H9 (cell line): ENCODE measurements at regions not wholly inside any gene's neighbourhood (a gene's known extent, or its start where the extent isn't known, plus 50 kb on each side); places are given as distances from the start of the nearest gene placed in this dataset.

Experiments used
- DNase-seq: peaks from one replicate; pipeline ENCODE4 v3.0.0-alpha.2; 2017
- H2AFZ ChIP-seq: one replicate; pipeline ENCODE4 v1.6.1; 2013; ENCODE audit warnings: mild to moderate bottlenecking, low read length, control low read depth, moderate library complexity
- H2AK5ac ChIP-seq: 2 replicates; pipeline ENCODE4 v1.6.1; 2013; ENCODE audit warnings: low read length, control low read depth, mixed read lengths; ENCODE audit not compliant: insufficient read length
- H2BK120ac ChIP-seq: one replicate; pipeline ENCODE4 v1.6.1; 2013; ENCODE audit warnings: low read depth, mild to moderate bottlenecking, low read length, control low read depth, inconsistent platforms; ENCODE audit not compliant: poor library complexity, severe bottlenecking
- H2BK12ac ChIP-seq: 2 replicates; pipeline ENCODE4 v1.6.1; 2013; ENCODE audit warnings: low read length, control low read depth, mixed read lengths, low read depth; ENCODE audit not compliant: insufficient read length
- H2BK15ac ChIP-seq: 2 replicates; pipeline ENCODE4 v1.6.1; 2013; ENCODE audit warnings: low read depth, low read length, control low read depth
- H2BK20ac ChIP-seq: one replicate; pipeline ENCODE4 v1.6.1; 2013; ENCODE audit warnings: low read depth, mild to moderate bottlenecking, low read length, control low read depth, inconsistent platforms; ENCODE audit not compliant: poor library complexity, severe bottlenecking
- H2BK5ac ChIP-seq: 2 replicates; pipeline ENCODE4 v1.6.1; 2013; ENCODE audit warnings: low read length, control low read depth, mixed read lengths; ENCODE audit not compliant: insufficient read length
- H3K14ac ChIP-seq: 2 replicates; pipeline ENCODE4 v1.6.1; 2013; ENCODE audit warnings: low read length, control low read depth; ENCODE audit not compliant: insufficient read depth
- H3K18ac ChIP-seq: 2 replicates; pipeline ENCODE4 v1.6.1; 2013; ENCODE audit warnings: low read depth, mild to moderate bottlenecking, mixed read lengths, low read length, control low read depth; ENCODE audit not compliant: insufficient read length
- H3K23ac ChIP-seq: 2 replicates; pipeline ENCODE4 v1.6.1; 2013; ENCODE audit warnings: low read length, control low read depth, mixed read lengths, low read depth; ENCODE audit not compliant: insufficient read length
- H3K23me2 ChIP-seq: 2 replicates; pipeline ENCODE4 v1.6.1; 2013; ENCODE audit warnings: low read depth, mild to moderate bottlenecking, mixed read lengths, low read length, control low read depth; ENCODE audit not compliant: insufficient read length, poor library complexity, severe bottlenecking
- H3K27ac ChIP-seq: 2 replicates; pipeline ENCODE4 v1.5.1; 2013; ENCODE audit warnings: low read length, control low read depth, mixed read lengths, low read depth; ENCODE audit not compliant: insufficient read length
- H3K27me3 ChIP-seq: 2 replicates; pipeline ENCODE4 v1.6.1; 2013; ENCODE audit warnings: low read length, control low read depth, inconsistent platforms; ENCODE audit not compliant: insufficient read depth
- H3K4ac ChIP-seq: 2 replicates; pipeline ENCODE4 v1.6.1; 2013; ENCODE audit warnings: low read depth, mild to moderate bottlenecking, control low read depth, inconsistent platforms, low read length, moderate library complexity
- H3K4me1 ChIP-seq: 2 replicates; pipeline ENCODE4 v1.6.1; 2013; ENCODE audit warnings: low read length, control low read depth, inconsistent platforms; ENCODE audit not compliant: insufficient read depth
- H3K4me2 ChIP-seq: 2 replicates; pipeline ENCODE4 v1.6.1; 2013; ENCODE audit warnings: low read length, control low read depth, mixed read lengths; ENCODE audit not compliant: insufficient read length, insufficient read depth
- H3K56ac ChIP-seq: 2 replicates; pipeline ENCODE4 v1.6.1; 2013; ENCODE audit warnings: low read depth, mild to moderate bottlenecking, mixed read lengths, low read length, control low read depth; ENCODE audit not compliant: insufficient read length
- H3K79me1 ChIP-seq: 2 replicates; pipeline ENCODE4 v1.6.1; 2013; ENCODE audit warnings: low read depth, mild to moderate bottlenecking, moderate library complexity, low read length, control low read depth, inconsistent platforms; ENCODE audit not compliant: insufficient read depth, poor library complexity, severe bottlenecking
- H3K79me2 ChIP-seq: 2 replicates; pipeline ENCODE4 v1.6.1; 2013; ENCODE audit warnings: low read length, control low read depth, inconsistent platforms; ENCODE audit not compliant: insufficient read depth
- H3K9ac ChIP-seq: 2 replicates; pipeline ENCODE4 v1.6.1; 2013; ENCODE audit warnings: low read length, control low read depth, mixed read lengths; ENCODE audit not compliant: insufficient read length; ENCODE audit errors: extremely low read depth
- H3K9me3 ChIP-seq: one replicate; pipeline ENCODE4 v1.6.1; 2013; ENCODE audit warnings: low read depth, low read length, inconsistent platforms; ENCODE audit not compliant: control insufficient read depth
- H3T11ph ChIP-seq: one replicate; pipeline ENCODE4 v1.6.1; 2013; ENCODE audit warnings: mild to moderate bottlenecking, low read length, control low read depth, inconsistent platforms
- H4K20me1 ChIP-seq: one replicate; pipeline ENCODE4 v1.6.1; 2013; ENCODE audit not compliant: control insufficient read depth, insufficient read length, insufficient read depth
- H4K5ac ChIP-seq: 2 replicates; pipeline ENCODE4 v1.6.1; 2013; ENCODE audit warnings: low read depth, mild to moderate bottlenecking, mixed read lengths, low read length, control low read depth; ENCODE audit not compliant: insufficient read length
- H4K8ac ChIP-seq: replicated peaks from 2 replicates; pipeline ENCODE4 v1.6.1; 2013; ENCODE audit warnings: low read length, control low read depth, mixed read lengths, low read depth; ENCODE audit not compliant: insufficient read length
- H4K91ac ChIP-seq: 2 replicates; pipeline ENCODE4 v1.6.1; 2013; ENCODE audit warnings: low read depth, mild to moderate bottlenecking, moderate library complexity, mixed read lengths, low read length, control low read depth; ENCODE audit not compliant: insufficient read length
- H3K27ac Mint-ChIP-seq, 3 experiments: 2 replicates in 2 of 3; 3 replicates in 1 of 3; pipeline ENCODE4 v1.8.0; 2020 to 2021; ENCODE audit warnings: mixed read lengths in 3 of 3, mild to moderate bottlenecking in 1 of 3, moderate library complexity in 1 of 3
- H3K27me3 Mint-ChIP-seq: 2 replicates; pipeline ENCODE4 v1.8.0; 2021; ENCODE audit warnings: low read depth, mild to moderate bottlenecking, moderate library complexity, mixed read lengths
- H3K36me3 Mint-ChIP-seq, 3 experiments: 2 replicates in 2 of 3; 3 replicates in 1 of 3; pipeline ENCODE4 v1.8.0; 2020 to 2021; ENCODE audit warnings: low read depth in 3 of 3, mixed read lengths in 3 of 3; ENCODE audit not compliant: insufficient read depth in 1 of 3
- H3K4me1 Mint-ChIP-seq, 2 experiments: 2 replicates each; pipeline ENCODE4 v1.8.0; 2020; ENCODE audit warnings: mixed read lengths in 2 of 2
- H3K4me3 Mint-ChIP-seq, 2 experiments: 2 replicates in 1 of 2; 3 replicates in 1 of 2; pipeline ENCODE4 v1.8.0; 2020 to 2021; ENCODE audit warnings: mild to moderate bottlenecking in 2 of 2, mixed read lengths in 2 of 2, moderate library complexity in 1 of 2
- H3K9me3 Mint-ChIP-seq, 2 experiments: 2 replicates in 1 of 2; 3 replicates in 1 of 2; pipeline ENCODE4 v1.8.0; 2020; ENCODE audit warnings: mild to moderate bottlenecking in 2 of 2, mixed read lengths in 2 of 2, moderate library complexity in 1 of 2
- WGBS: extraction: QIAGEN DNeasy Blood & Tissue Kit; methylation state at CpG from one replicate; pipeline ENCODE4 v1.1.7; 2013; ENCODE audit warnings: missing lambda C conversion rate, low lambda C conversion rate, mixed read lengths; ENCODE audit not compliant: insufficient read length; ENCODE audit errors: extremely low coverage; 5-methylcytosine and 5-hydroxymethylcytosine counted together
- TF ChIP-seq, protein P1 (sequence below): fragments of 200-600 bp; sonication (generic); conservative IDR thresholded peaks from 3 replicates; pipeline ENCODE4 v1.8.0; 2021; ENCODE audit warnings: antibody characterized with exemption, mild to moderate bottlenecking

DNA sequence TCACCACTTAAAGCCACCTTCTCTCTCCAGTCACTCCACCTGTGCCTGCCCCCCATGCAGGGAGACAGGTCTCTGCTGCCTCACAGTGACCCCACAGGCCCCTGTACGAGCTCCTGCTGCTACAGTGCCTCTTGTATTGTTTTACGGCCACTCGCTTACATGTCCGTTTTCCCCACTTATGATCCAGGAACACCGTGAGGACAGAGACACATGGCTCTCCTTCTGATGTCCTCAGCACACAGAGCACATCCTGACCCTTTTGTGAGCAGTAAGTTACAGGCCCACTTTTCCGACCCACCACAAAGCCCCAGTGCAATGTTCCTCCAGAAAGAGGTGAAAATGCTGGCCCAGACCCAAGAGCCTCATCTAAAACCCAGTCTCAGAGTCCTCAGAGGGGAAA is 84.8 kb upstream of the GNAO1 start:
- TF ChIP-seq, protein P1, sequence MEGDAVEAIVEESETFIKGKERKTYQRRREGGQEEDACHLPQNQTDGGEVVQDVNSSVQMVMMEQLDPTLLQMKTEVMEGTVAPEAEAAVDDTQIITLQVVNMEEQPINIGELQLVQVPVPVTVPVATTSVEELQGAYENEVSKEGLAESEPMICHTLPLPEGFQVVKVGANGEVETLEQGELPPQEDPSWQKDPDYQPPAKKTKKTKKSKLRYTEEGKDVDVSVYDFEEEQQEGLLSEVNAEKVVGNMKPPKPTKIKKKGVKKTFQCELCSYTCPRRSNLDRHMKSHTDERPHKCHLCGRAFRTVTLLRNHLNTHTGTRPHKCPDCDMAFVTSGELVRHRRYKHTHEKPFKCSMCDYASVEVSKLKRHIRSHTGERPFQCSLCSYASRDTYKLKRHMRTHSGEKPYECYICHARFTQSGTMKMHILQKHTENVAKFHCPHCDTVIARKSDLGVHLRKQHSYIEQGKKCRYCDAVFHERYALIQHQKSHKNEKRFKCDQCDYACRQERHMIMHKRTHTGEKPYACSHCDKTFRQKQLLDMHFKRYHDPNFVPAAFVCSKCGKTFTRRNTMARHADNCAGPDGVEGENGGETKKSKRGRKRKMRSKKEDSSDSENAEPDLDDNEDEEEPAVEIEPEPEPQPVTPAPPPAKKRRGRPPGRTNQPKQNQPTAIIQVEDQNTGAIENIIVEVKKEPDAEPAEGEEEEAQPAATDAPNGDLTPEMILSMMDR: no peak
- H2AK5ac ChIP-seq: no peak overlapping the region
- no peak overlapping the region for H4K5ac ChIP-seq
- no peak overlapping the region for H3K9ac ChIP-seq
- no peak overlapping the region for H3K14ac ChIP-seq
- H3K79me1 ChIP-seq: no peaks in the 10 kb centered on the region
- no peak overlapping the region for H3K23ac ChIP-seq
- no peak overlapping the region for H2BK15ac ChIP-seq
- H3K4me1 ChIP-seq: no peaks in the 10 kb centered on the region
- H3K4me2 ChIP-seq: no peak overlapping the region
- H3K9me3 Mint-ChIP-seq: no peaks in the 10 kb centered on the region; a peak in 1 of 5 replicates
- no peaks in the 10 kb centered on the region; the same call in 1 of the 2 replicates for H3K27me3 Mint-ChIP-seq
- H2AFZ ChIP-seq: no peak overlapping the region
- H2BK5ac ChIP-seq: no peak overlapping the region
- DNase-seq: no peak
- H2BK20ac ChIP-seq: no peak overlapping the region
- no peak overlapping the region for H3K27ac ChIP-seq
- no peaks in the 10 kb centered on the region for H3K23me2 ChIP-seq
- no peak overlapping the region for H2BK120ac ChIP-seq
- no peak overlapping the region for H2BK12ac ChIP-seq
- H3K4ac ChIP-seq: no peak overlapping the region
- H4K91ac ChIP-seq: no peak overlapping the region
- H3K4me1 Mint-ChIP-seq: peaks cover 20 to 32% of the 10 kb centered on the region in 2 experiments
- H3K18ac ChIP-seq: no peak overlapping the region
- H3K27ac Mint-ChIP-seq: no peak overlapping the region
- no peaks in the 10 kb centered on the region for H3K79me2 ChIP-seq
- H4K8ac ChIP-seq: no peak overlapping the region
- H3K9me3 ChIP-seq: no peaks in the 10 kb centered on the region
- no peaks in the 10 kb centered on the region for H4K20me1 ChIP-seq
- H3K4me3 Mint-ChIP-seq: no peak overlapping the region
- no peak overlapping the region for H3T11ph ChIP-seq
- no peaks in the 10 kb centered on the region for H3K27me3 ChIP-seq
- H3K56ac ChIP-seq: no peak overlapping the region
- no peaks in the 10 kb centered on the region; a peak in 1 of 7 replicates for H3K36me3 Mint-ChIP-seq
- WGBS: no CpG with 5 or more reads among the region's 6 CpGs
